ENCODE measurements at regions not wholly inside any gene's neighbourhood (a gene's known extent, or its start where the extent isn't known, plus 50 kb on each side); places are given as distances from the start of the nearest gene placed in this dataset.
"Not testable (repeated sequence)": the region's sequence is repeated elsewhere in the genome, so short reads cannot be mapped to it uniquely, and the experiment has no call there.

GRCh38 chr19:34574704-34575103 is 93.1 kb downstream of the WTIP start:
- no peak for DNase-seq

- no peak for DNase-seq
These were observed 91.8 kb downstream of the WTIP start for GRCh38 chr19:34573226-34573864.

GRCh38 chr19:34570140-34570539 is 88.6 kb downstream of the WTIP start:
- DNase-seq, result not testable (repeated sequence)

GRCh38 chr19:34562344-34562743 is 80.8 kb downstream of the WTIP start:
- not testable (repeated sequence) for DNase-seq

Data from C1 segment of cervical spinal cord (tissue), 14 donors.